CD8-positive, alpha-beta memory T cell (primary cell): ENCODE measurements at regions not wholly inside any gene's neighbourhood (a gene's known extent, or its start where the extent isn't known, plus 50 kb on each side); places are given as distances from the start of the nearest gene placed in this dataset.

Source experiments
- CTCF ChIA-PET: fragments of 350-600 bp; sonication (Branson Sonifier 250); formaldehyde crosslinking; loops from one replicate; lab custom pipeline; 2021; ENCODE audit warnings: antibody characterized with exemption; lab: Charles Lee
- POLR2A ChIA-PET: fragments of 350-600 bp; sonication (Branson Sonifier 250); formaldehyde crosslinking; loops from one replicate; lab custom pipeline; 2021; ENCODE audit warnings: antibody characterized with exemption; lab: Charles Lee
- DNase-seq, 5 donors: peaks; one replicate each; pipeline versions ENCODE4 v3.0.0 to v3.0.0-alpha.2; 2020 to 2022; ENCODE audit warnings: mixed read lengths in 1 of 5
- H3K27ac ChIP-seq: one replicate; pipeline ENCODE4 v1.7.0; 2013; ENCODE audit warnings: low read depth, mild to moderate bottlenecking, low read length, moderate library complexity
- H3K27me3 ChIP-seq: 2 replicates; pipeline ENCODE4 v1.7.0; 2013; ENCODE audit warnings: low read length, mild to moderate bottlenecking; ENCODE audit not compliant: insufficient read depth, poor library complexity, severe bottlenecking
- H3K36me3 ChIP-seq: 2 replicates; pipeline ENCODE4 v1.7.0; 2013; ENCODE audit warnings: mild to moderate bottlenecking, low read length, moderate library complexity; ENCODE audit not compliant: insufficient read depth
- H3K4me1 ChIP-seq: 2 replicates; pipeline ENCODE4 v1.7.0; 2013; ENCODE audit warnings: mild to moderate bottlenecking, low read length, moderate library complexity; ENCODE audit not compliant: insufficient read depth
- H3K4me3 ChIP-seq: 2 replicates; pipeline ENCODE4 v1.7.0; 2013; ENCODE audit warnings: mild to moderate bottlenecking, low read length
- H3K9me3 ChIP-seq: 2 replicates; pipeline ENCODE4 v1.7.0; 2013; ENCODE audit warnings: mild to moderate bottlenecking, low read length
- H3K27ac Mint-ChIP-seq, 8 donors: one replicate each; pipeline ENCODE4 v1.8.0; 2020 to 2021; ENCODE audit warnings: mixed read lengths in 8 of 8, mild to moderate bottlenecking in 6 of 8, inconsistent platforms in 3 of 8, moderate library complexity in 3 of 8
- H3K27me3 Mint-ChIP-seq, 2 donors: one replicate each; pipeline ENCODE4 v1.8.0; 2020 to 2021; ENCODE audit warnings: mixed read lengths in 2 of 2, mild to moderate bottlenecking in 1 of 2, moderate library complexity in 1 of 2
- H3K36me3 Mint-ChIP-seq, 3 donors: one replicate each; pipeline ENCODE4 v1.8.0; 2020 to 2021; ENCODE audit warnings: mixed read lengths in 3 of 3, inconsistent platforms in 1 of 3, mild to moderate bottlenecking in 1 of 3
- H3K4me1 Mint-ChIP-seq, 3 donors: one replicate each; pipeline ENCODE4 v1.8.0; 2020 to 2021; ENCODE audit warnings: mixed read lengths in 3 of 3, inconsistent platforms in 1 of 3, mild to moderate bottlenecking in 1 of 3
- H3K4me3 Mint-ChIP-seq, 7 donors: one replicate each; pipeline ENCODE4 v1.8.0; 2020 to 2021; ENCODE audit warnings: mixed read lengths in 7 of 7, mild to moderate bottlenecking in 6 of 7, moderate library complexity in 4 of 7, inconsistent platforms in 2 of 7
- H3K9me3 Mint-ChIP-seq, 5 donors: one replicate each; pipeline ENCODE4 v1.8.0; 2020 to 2022; ENCODE audit warnings: mixed read lengths in 5 of 5, mild to moderate bottlenecking in 3 of 5, moderate library complexity in 2 of 5, inconsistent platforms in 1 of 5

DNA sequence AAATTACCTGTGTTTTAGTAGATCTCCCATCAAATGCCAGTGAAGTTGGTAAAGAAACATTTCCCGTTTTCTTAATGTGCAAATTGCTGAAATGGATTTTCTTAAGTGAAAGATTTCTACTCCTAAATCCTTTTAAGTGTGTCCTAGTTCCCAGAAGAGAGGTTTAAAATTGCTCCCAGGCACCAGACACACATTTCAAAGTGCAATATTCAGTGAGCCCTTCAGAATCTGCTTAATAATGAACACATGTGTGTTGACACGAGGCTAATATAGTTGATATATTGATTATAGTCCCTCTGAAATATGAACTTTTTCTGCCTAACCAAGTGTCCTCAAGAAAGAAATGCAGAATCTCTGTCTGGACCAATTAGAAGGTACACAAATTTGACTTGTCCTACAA is 861.7 kb upstream of the CNTNAP5 start:
- ChIA-PET CTCF (no interaction called here), POLR2A (no interaction called here)
- Mint-ChIP-seq H3K27ac (no peak overlapping the region), H3K27me3 (no peaks in the 10 kb centered on the region), H3K4me3 (no peak overlapping the region), H3K4me1 (no peaks in the 10 kb centered on the region), H3K36me3 (no peaks in the 10 kb centered on the region), H3K9me3 (peaks cover 2 to 35% (median 8%) of the 10 kb centered on the region in 5 donors)
- Histone ChIP-seq H3K27ac (no peak overlapping the region), H3K27me3 (no peaks in the 10 kb centered on the region), H3K9me3 (no peaks in the 10 kb centered on the region), H3K36me3 (no peaks in the 10 kb centered on the region), H3K4me1 (no peaks in the 10 kb centered on the region), H3K4me3 (no peak overlapping the region)
- no peak for DNase-seq

DNA sequence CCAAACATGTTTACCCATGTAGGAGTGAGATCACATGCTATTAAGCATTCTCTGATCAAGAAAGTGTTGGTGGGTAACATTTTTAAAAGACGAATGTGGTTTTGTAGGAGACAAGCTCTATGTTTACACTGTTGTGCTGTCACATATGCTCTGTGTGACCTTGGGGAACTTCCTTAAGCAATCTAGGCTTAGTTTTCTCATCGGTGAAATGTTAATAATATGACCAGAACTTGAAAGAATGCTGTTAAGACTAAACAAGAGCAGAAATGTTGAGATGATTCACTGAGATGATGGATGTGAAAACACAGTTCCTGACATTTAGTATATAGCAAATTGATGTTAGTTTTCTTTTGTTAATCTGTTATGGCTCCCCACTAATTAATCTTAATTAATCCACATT is 860.9 kb upstream of the CNTNAP5 start:
- Mint-ChIP-seq H3K4me3 (no peak overlapping the region), H3K36me3 (no peaks in the 10 kb centered on the region), H3K4me1 (no peaks in the 10 kb centered on the region), H3K9me3 (peaks cover 2 to 30% (median 9%) of the 10 kb centered on the region in 5 donors), H3K27ac (no peak overlapping the region), H3K27me3 (no peaks in the 10 kb centered on the region)
- POLR2A ChIA-PET: no interaction called here
- H3K36me3 ChIP-seq: no peaks in the 10 kb centered on the region
- no peaks in the 10 kb centered on the region for H3K27me3 ChIP-seq
- H3K4me3 ChIP-seq: no peak overlapping the region
- H3K27ac ChIP-seq: no peak overlapping the region
- DNase-seq: no peak
- no peaks in the 10 kb centered on the region for H3K4me1 ChIP-seq
- CTCF ChIA-PET: no interaction called here
- H3K9me3 ChIP-seq: no peaks in the 10 kb centered on the region

DNA sequence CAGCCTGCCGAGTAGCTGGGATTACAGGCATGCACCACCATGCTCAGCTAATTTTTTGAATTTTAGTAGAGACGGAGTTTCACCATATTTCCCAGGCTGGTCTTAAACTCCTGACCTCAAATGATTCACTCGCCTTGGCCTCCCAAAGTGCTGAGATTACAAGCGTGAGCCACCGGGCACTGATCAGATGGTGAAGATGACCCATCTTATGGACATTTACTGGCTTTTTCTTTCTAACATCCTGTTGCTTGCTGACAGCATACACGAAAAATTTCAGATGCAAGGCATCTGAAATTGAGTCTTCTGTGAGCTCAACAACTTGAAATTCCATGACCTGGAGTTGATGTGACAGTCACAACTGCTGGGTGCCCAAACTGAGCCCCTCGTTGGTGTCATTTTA is 859.5 kb upstream of the CNTNAP5 start:
- Histone ChIP-seq H3K27ac (no peak overlapping the region), H3K4me3 (no peak overlapping the region), H3K4me1 (no peaks in the 10 kb centered on the region), H3K9me3 (no peaks in the 10 kb centered on the region), H3K27me3 (no peaks in the 10 kb centered on the region), H3K36me3 (no peaks in the 10 kb centered on the region)
- H3K36me3 Mint-ChIP-seq: no peaks in the 10 kb centered on the region
- no peaks in the 10 kb centered on the region for H3K4me1 Mint-ChIP-seq
- no peak overlapping the region for H3K27ac Mint-ChIP-seq
- ChIA-PET POLR2A (no interaction called here), CTCF (no interaction called here)
- H3K27me3 Mint-ChIP-seq: no peaks in the 10 kb centered on the region
- no peak for DNase-seq
- H3K4me3 Mint-ChIP-seq: no peak overlapping the region
- H3K9me3 Mint-ChIP-seq: peaks cover 2 to 28% (median 7%) of the 10 kb centered on the region in 5 donors

DNA sequence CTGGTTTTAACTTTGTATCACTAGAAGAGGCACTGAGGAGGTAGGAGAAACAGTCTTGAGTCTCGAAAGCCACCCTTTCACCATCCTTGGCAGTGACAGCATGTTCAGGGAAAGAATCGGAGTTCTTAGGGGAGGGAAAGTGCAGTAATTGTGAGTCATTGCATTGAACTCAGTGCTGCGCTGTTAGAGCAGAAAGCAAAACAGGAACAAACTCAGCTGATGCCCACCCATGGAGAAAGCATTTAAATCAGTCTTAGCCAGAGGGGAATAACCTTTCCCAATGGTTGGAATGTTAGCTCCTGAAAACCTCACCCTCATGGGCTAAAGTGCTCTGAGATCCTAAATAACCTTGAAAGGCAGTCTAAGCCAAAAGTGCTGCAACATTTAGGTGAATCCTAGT is 845.6 kb upstream of the CNTNAP5 start:
- Histone ChIP-seq H3K4me3 (no peak overlapping the region), H3K27ac (no peak overlapping the region), H3K27me3 (no peaks in the 10 kb centered on the region), H3K9me3 (no peaks in the 10 kb centered on the region), H3K36me3 (no peaks in the 10 kb centered on the region), H3K4me1 (no peaks in the 10 kb centered on the region)
- Mint-ChIP-seq H3K4me3 (no peak overlapping the region), H3K27me3 (no peaks in the 10 kb centered on the region), H3K36me3 (no peaks in the 10 kb centered on the region), H3K4me1 (no peaks in the 10 kb centered on the region), H3K27ac (no peak overlapping the region), H3K9me3 (peaks cover 5 to 39% (median 14%) of the 10 kb centered on the region in 5 donors)
- ChIA-PET POLR2A (no interaction called here), CTCF (no interaction called here)
- DNase-seq: no peak

DNA sequence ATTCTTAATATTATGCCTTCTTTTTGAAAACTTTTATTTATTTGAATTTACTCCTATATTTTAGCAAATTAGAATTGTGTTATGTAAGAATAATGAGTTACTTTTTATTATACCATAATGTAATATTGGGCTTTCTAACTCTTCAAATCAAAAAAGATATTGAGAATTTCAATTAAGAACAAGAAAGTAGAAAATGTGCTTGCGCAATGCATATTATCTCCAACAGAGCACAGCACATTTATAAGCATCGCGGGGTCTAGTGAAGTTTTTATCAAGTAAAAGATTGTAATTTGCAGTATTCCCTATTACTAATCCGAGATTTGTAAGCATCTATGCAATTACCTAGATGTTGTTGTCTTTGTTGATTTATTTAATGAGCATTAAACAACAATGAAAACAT is 829.1 kb upstream of the CNTNAP5 start:
- peaks cover 7 to 43% (median 16%) of the 10 kb centered on the region in 5 donors for H3K9me3 Mint-ChIP-seq
- H3K4me3 Mint-ChIP-seq: no peak overlapping the region
- H3K36me3 Mint-ChIP-seq: no peaks in the 10 kb centered on the region
- Histone ChIP-seq H3K4me3 (no peak overlapping the region), H3K27ac (no peak overlapping the region), H3K4me1 (no peaks in the 10 kb centered on the region), H3K36me3 (no peaks in the 10 kb centered on the region), H3K27me3 (no peaks in the 10 kb centered on the region), H3K9me3 (no peaks in the 10 kb centered on the region)
- ChIA-PET CTCF (no interaction called here), POLR2A (no interaction called here)
- no peak overlapping the region for H3K27ac Mint-ChIP-seq
- H3K4me1 Mint-ChIP-seq: no peaks in the 10 kb centered on the region
- H3K27me3 Mint-ChIP-seq: no peaks in the 10 kb centered on the region
- DNase-seq: no peak

DNA sequence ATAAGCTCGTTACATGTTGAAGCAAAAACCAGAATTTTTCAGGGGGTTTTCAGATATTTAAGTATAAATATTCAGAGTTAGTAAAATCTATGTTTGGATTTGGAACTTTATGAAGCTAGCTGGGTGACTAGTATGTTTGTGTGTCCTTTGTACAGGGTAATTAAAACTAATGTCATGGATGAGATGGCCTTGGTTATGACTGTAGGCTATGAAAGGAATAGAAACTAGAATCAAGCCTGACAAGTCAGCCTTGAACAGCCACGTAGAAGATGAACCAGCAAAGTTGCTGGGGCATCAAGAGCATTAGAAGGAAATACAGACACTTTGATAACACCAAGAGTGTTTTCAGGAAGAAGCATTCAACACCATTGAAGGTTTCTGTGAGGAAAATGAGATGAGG is 825.1 kb upstream of the CNTNAP5 start:
- Mint-ChIP-seq H3K4me3 (no peak overlapping the region), H3K27me3 (no peaks in the 10 kb centered on the region), H3K27ac (no peak overlapping the region), H3K4me1 (no peaks in the 10 kb centered on the region), H3K9me3 (peaks cover 15 to 48% (median 19%) of the 10 kb centered on the region in 5 donors), H3K36me3 (no peaks in the 10 kb centered on the region)
- no peak for DNase-seq
- H3K27me3 ChIP-seq: no peaks in the 10 kb centered on the region
- no peaks in the 10 kb centered on the region for H3K9me3 ChIP-seq
- H3K4me1 ChIP-seq: no peaks in the 10 kb centered on the region
- no peaks in the 10 kb centered on the region for H3K36me3 ChIP-seq
- ChIA-PET POLR2A (no interaction called here), CTCF (no interaction called here)
- no peak overlapping the region for H3K27ac ChIP-seq
- no peak overlapping the region for H3K4me3 ChIP-seq

DNA sequence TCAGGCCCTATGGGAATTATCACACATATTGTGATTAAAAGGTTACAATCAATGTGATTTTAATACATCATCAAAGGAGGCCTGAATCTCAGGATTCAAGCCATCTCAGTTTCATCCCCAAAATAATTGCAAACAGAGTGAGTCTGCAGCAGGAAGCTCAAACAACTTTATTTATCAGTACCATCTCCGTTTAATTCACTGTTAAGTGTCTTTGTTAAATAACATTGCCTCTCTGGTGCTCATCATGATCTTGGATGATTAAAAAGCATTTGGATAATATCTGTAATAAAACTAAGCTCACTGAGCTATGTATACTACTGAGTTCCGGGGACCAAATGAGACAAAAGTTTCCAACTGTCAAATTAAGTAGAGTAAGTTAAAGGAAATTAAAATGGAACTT is 817.8 kb upstream of the CNTNAP5 start:
- ChIA-PET POLR2A (no interaction called here), CTCF (no interaction called here)

DNA sequence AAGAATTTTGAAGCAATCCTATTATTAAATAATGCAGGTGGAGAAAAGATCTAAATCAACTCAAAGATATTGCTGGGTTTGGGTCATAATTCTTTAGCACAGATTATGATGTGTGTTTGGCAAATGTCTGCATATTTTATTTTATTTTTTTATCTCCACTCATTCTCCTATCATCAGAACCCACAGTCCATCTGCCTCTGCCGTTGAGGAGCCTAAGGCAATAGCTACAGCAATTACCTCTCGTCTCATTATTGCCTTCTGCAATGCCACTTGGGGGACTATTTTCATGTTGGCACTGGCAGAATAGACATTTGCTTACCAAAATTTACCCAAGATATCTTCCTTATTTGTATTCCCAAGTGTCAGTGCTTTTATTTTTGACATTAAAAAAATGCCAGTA is 815.9 kb upstream of the CNTNAP5 start:
- ChIA-PET CTCF (no interaction called here), POLR2A (no interaction called here)
- H3K4me3 Mint-ChIP-seq: no peak overlapping the region
- Histone ChIP-seq H3K36me3 (no peaks in the 10 kb centered on the region), H3K4me3 (no peak overlapping the region), H3K27me3 (no peaks in the 10 kb centered on the region), H3K9me3 (no peaks in the 10 kb centered on the region), H3K4me1 (no peaks in the 10 kb centered on the region), H3K27ac (no peak overlapping the region)
- no peaks in the 10 kb centered on the region for H3K36me3 Mint-ChIP-seq
- H3K27ac Mint-ChIP-seq: no peak overlapping the region
- no peaks in the 10 kb centered on the region for H3K27me3 Mint-ChIP-seq
- peaks cover 10 to 36% (median 17%) of the 10 kb centered on the region in 5 donors for H3K9me3 Mint-ChIP-seq
- no peaks in the 10 kb centered on the region for H3K4me1 Mint-ChIP-seq
- DNase-seq: no peak

More for the DNA sequence above, 817.8 kb upstream of the CNTNAP5 start:
- H3K27me3 ChIP-seq: no peaks in the 10 kb centered on the region
- Mint-ChIP-seq H3K9me3 (peaks cover 16 to 37% (median 23%) of the 10 kb centered on the region in 5 donors), H3K27me3 (no peaks in the 10 kb centered on the region), H3K4me3 (no peak overlapping the region), H3K36me3 (no peaks in the 10 kb centered on the region), H3K27ac (no peak overlapping the region), H3K4me1 (no peaks in the 10 kb centered on the region)
- DNase-seq: no peak
- no peak overlapping the region for H3K4me3 ChIP-seq
- H3K27ac ChIP-seq: no peak overlapping the region
- no peaks in the 10 kb centered on the region for H3K9me3 ChIP-seq
- no peaks in the 10 kb centered on the region for H3K36me3 ChIP-seq
- no peaks in the 10 kb centered on the region for H3K4me1 ChIP-seq

DNA sequence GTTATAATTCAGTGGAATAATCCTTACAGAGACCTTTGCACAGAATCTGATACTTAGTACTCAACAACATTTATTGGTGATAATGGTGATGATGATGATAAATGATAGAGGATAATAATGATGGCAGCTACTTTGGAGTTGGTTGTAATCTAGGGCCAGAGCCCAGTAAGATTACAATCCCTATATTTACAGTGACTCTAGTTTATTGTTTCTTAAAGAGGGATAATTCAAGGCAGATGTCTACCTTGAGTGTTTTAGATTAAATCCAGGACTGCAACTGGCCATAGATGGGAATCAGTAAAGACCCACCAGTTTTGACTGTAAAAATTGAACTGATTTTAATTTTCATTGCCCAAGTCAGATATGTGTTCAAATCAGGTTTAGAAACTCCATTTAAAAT is 813.9 kb upstream of the CNTNAP5 start:
- H3K36me3 Mint-ChIP-seq: no peaks in the 10 kb centered on the region
- H3K4me3 ChIP-seq: no peak overlapping the region
- H3K36me3 ChIP-seq: no peaks in the 10 kb centered on the region
- peaks cover 11 to 36% (median 18%) of the 10 kb centered on the region in 5 donors for H3K9me3 Mint-ChIP-seq
- no peak for DNase-seq
- H3K27ac ChIP-seq: no peak overlapping the region
- no peaks in the 10 kb centered on the region for H3K27me3 Mint-ChIP-seq
- H3K4me1 ChIP-seq: no peaks in the 10 kb centered on the region
- H3K27ac Mint-ChIP-seq: no peak overlapping the region
- H3K27me3 ChIP-seq: no peaks in the 10 kb centered on the region
- H3K4me1 Mint-ChIP-seq: no peaks in the 10 kb centered on the region
- no peaks in the 10 kb centered on the region for H3K9me3 ChIP-seq
- POLR2A ChIA-PET: no interaction called here
- CTCF ChIA-PET: no interaction called here
- no peak overlapping the region for H3K4me3 Mint-ChIP-seq
